Heart right ventricle (tissue), 16 donors: ENCODE measurements at regions not wholly inside any gene's neighbourhood (a gene's known extent, or its start where the extent isn't known, plus 50 kb on each side); places are given as distances from the start of the nearest gene placed in this dataset.

Experiments used
- ATAC-seq, 8 donors: fragments of 200-7000 bp; cut with Tn5 transposase; one replicate each; pipeline ENCODE4 v1.9.1; 2020; ENCODE audit warnings: mild to moderate bottlenecking in 8 of 8, moderate library complexity in 8 of 8, moderate number of reproducible peaks in 1 of 8
- DNase-seq, 2 donors: peaks; one replicate each; pipeline ENCODE4 v3.0.0-alpha.2; 2020
- H3K27ac ChIP-seq, 10 donors: fragments of 200-600 bp; sonication (generic) in 2 of 10; one replicate each; pipeline versions ENCODE4 v1.5.0 to v1.8.0; 2020 to 2022; ENCODE audit warnings: mild to moderate bottlenecking in 3 of 10
- H3K27me3 ChIP-seq, 7 donors: fragments of 200-600 bp; one replicate each; pipeline ENCODE4 v1.8.0; 2021 to 2022; ENCODE audit warnings: mild to moderate bottlenecking in 2 of 7
- H3K36me3 ChIP-seq, 9 donors: fragments of 200-600 bp; sonication (generic) in 1 of 9; one replicate each; pipeline versions ENCODE4 v1.5.0 to v1.8.0; 2020 to 2022; ENCODE audit warnings: mild to moderate bottlenecking in 2 of 9
- H3K4me1 ChIP-seq, 9 donors: fragments of 200-600 bp; sonication (generic) in 1 of 9; one replicate each; pipeline versions ENCODE4 v1.5.0 to v1.8.0; 2020 to 2022; ENCODE audit warnings: mild to moderate bottlenecking in 4 of 9
- H3K4me3 ChIP-seq, 10 donors: fragments of 200-600 bp; sonication (generic) in 2 of 10; one replicate each; pipeline versions ENCODE4 v1.5.0 to v1.8.0; 2020 to 2022; ENCODE audit warnings: mild to moderate bottlenecking in 7 of 10, moderate library complexity in 2 of 10
- H3K9me3 ChIP-seq, 11 donors: fragments of 200-600 bp in 10 of 11; sonication (generic) in 2 of 11; one replicate each; pipeline versions ENCODE4 v1.5.0 to v1.8.0; 2013 to 2022; ENCODE audit warnings: mild to moderate bottlenecking in 2 of 11, control low read depth in 1 of 11, moderate library complexity in 1 of 11
- CTCF ChIP-seq, 9 donors: fragments of 200-600 bp; sonication (generic) in 2 of 9; IDR thresholded peaks; one replicate each; pipeline versions ENCODE4 v1.5.0 to v1.8.0; 2021 to 2022; ENCODE audit warnings: antibody characterized with exemption in 9 of 9, mild to moderate bottlenecking in 5 of 9, moderate library complexity in 1 of 9
- WGBS, 2 donors: extraction: QIAGEN DNeasy Blood & Tissue Kit; methylation state at CpG; one replicate each; pipeline ENCODE4 v1.1.7; 2013; ENCODE audit warnings: inconsistent platforms in 1 of 2; 5-methylcytosine and 5-hydroxymethylcytosine counted together
- intact Hi-C, 10 donors: fragments of 100-400 bp; cut with DNase I; formaldehyde crosslinking; loops; one replicate each; pipeline versions ENCODE4 v1.11.1 to v1.14.2; 2022
- donor health status: Arrhythmogenic right ventricular cardiomyopathy.
- donor health status: ischemic (EF 13 %, LVEDD 7.1; RV severe dilation, severe dysfunction).
- donor health status: healthy with polysubstance abuse.
- donor health status: DM: no; HTN: yes; CAD: no.
- donor health status: DM: no; HTN: no; CAD: no.
- donor health status: ischemic (EF 25% LVEDD 6.9; RV normal size, moderate dysfunction).
- donor health status: ischemic (EF 25% LVEDD 5.7; RV mildly dilated, moderate dysfunction).
- donor health status: healthy.
- donor health status: DM: yes; HTN: yes; CAD: no.
- donor health status: Ischemic cardiomyopathy.
- donor health status: ischemic (EF 35%, LVEDD 5.7; RV mildly dilated, moderate dysfunction).
- donor health status: nonischemic (EF 11% LVEDD 7.7; RV severe dilation, severe dysfunction).
- donor health status: DM: yes; HTN: yes; CAD: no.
- donor health status: PGD.
- donor health status: ischemic (EF 29% LVEDD 5.4; RV normal size, mild dysfunction).
- donor health status: nonischemic (EF 23%, LVEDD 6.1; RV moderate dilation, normal function).

DNA sequence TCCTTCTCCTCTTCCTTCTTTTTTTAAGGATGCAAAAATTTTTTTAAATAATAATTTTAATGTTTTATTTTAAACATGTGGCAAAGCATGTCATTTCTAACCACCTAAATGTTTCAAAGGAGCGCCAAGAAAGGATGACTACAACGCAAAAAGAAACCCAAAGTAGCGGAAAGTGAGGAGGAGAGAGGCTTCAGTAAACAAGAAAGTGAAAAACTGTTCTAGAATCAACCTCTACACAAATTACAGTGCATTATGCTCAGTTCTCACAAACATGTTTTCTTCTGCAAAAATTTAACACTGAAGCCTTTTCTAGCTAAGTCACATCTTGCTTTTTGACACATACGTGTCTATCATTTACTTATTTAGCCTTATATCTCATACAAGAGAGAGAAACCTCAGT, 948.6 kb downstream of the GATA3 start:
- ATAC-seq (no peak), DNase-seq (no peak)
- no peak for TF ChIP-seq CTCF (IDR thresholded peaks at IDR 0.05)

GRCh38 chr10:9004736-9005135, 950.2 kb downstream of the GATA3 start:
- Histone ChIP-seq H3K27me3 (no peaks in the 10 kb centered on the region), H3K4me3 (no peak overlapping the region), H3K4me1 (no peaks in the 10 kb centered on the region), H3K27ac (no peak overlapping the region), H3K9me3 (no peaks in the 10 kb centered on the region), H3K36me3 (no peaks in the 10 kb centered on the region)
- WGBS, 2 donors, result 84 to 92% methylated on average over 6 of the region's 6 CpGs
- no peak for TF ChIP-seq CTCF (IDR thresholded peaks at IDR 0.05)
- intact Hi-C loops, result no loop called here
- no peak for ATAC-seq
- DNase-seq, result no peak

More for the DNA sequence above, 948.6 kb downstream of the GATA3 start:
- H3K27ac ChIP-seq, result no peak overlapping the region
- no peak overlapping the region for H3K4me3 ChIP-seq
- H3K9me3 ChIP-seq, result no peaks in the 10 kb centered on the region
- intact Hi-C loops, result no loop called here
- H3K36me3 ChIP-seq, result no peaks in the 10 kb centered on the region
- 92 to 93% methylated on average over 4 of the region's 4 CpGs for WGBS, 2 donors
- H3K4me1 ChIP-seq, result no peaks in the 10 kb centered on the region
- H3K27me3 ChIP-seq, result no peaks in the 10 kb centered on the region

DNA sequence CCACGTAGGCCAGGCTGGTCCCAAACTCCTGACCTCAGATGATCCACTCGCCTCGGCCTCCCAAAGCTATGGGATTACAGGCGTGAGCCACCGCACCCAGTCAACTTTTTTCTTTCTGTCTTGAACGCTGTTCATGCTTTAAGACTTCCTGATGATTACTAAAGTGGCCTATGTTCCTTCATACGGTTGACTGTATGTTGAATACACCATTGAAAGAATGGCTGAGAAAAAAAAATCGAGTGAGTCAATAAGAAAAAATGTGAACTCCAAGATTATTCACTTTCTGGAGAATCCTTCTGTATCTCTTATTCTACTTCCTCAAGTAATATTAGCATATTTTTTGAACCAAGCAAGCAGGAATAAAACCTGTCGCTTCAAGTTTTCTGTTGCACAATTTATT, 955.0 kb downstream of the GATA3 start:
- no peak overlapping the region for H3K27ac ChIP-seq
- intact Hi-C loops, result no loop called here
- H3K9me3 ChIP-seq, result no peaks in the 10 kb centered on the region
- ATAC-seq, result no peak
- H3K36me3 ChIP-seq, result no peaks in the 10 kb centered on the region
- no peaks in the 10 kb centered on the region for H3K27me3 ChIP-seq
- no peaks in the 10 kb centered on the region for H3K4me1 ChIP-seq
- H3K4me3 ChIP-seq, result no peak overlapping the region
- DNase-seq, result no peak
- WGBS, 2 donors, result 84 to 87% methylated on average over 9 of the region's 9 CpGs
- no peak for TF ChIP-seq CTCF (IDR thresholded peaks at IDR 0.05)

- H3K4me3 ChIP-seq, result no peak overlapping the region
- DNase-seq (no peak), ATAC-seq (no peak)
- no peaks in the 10 kb centered on the region for H3K9me3 ChIP-seq
- H3K4me1 ChIP-seq, result no peaks in the 10 kb centered on the region
- no peak overlapping the region for H3K27ac ChIP-seq
- H3K27me3 ChIP-seq, result no peaks in the 10 kb centered on the region
- TF ChIP-seq CTCF (IDR thresholded peaks at IDR 0.05), result no peak
- intact Hi-C loops, result no loop called here
- no peaks in the 10 kb centered on the region for H3K36me3 ChIP-seq
- WGBS, 2 donors, result 29 to 32% methylated on average over 1 of the region's 1 CpG
Measured at GRCh38 chr10:9010093-9010492, 955.6 kb downstream of the GATA3 start.
